Naive thymus-derived CD4-positive, alpha-beta T cell (primary cell): ENCODE measurements at regions not wholly inside any gene's neighbourhood (a gene's known extent, or its start where the extent isn't known, plus 50 kb on each side); places are given as distances from the start of the nearest gene placed in this dataset.

ENCODE experiments used
- ATAC-seq: fragments of 150-1000 bp; cut with Tn5 transposase; 2 replicates; pipeline ENCODE4 v1.10.0; 2021; ENCODE audit warnings: mild to moderate bottlenecking, moderate library complexity
- CTCF ChIA-PET: fragments of 350-600 bp; sonication (Branson Sonifier 250); formaldehyde crosslinking; loops from one replicate; lab custom pipeline; 2021; ENCODE audit warnings: antibody characterized with exemption; lab: Charles Lee
- POLR2A ChIA-PET: fragments of 350-600 bp; sonication (Branson Sonifier 250); formaldehyde crosslinking; loops from one replicate; lab custom pipeline; 2021; ENCODE audit warnings: antibody characterized with exemption, inconsistent platforms; lab: Charles Lee
- DNase-seq, 9 donors: peaks; one replicate each; pipeline versions ENCODE4 v3.0.0 to v3.0.0-alpha.2; 2020 to 2022; ENCODE audit warnings: mixed read lengths in 1 of 9
- H3K27ac ChIP-seq: one replicate; pipeline ENCODE4 v1.7.0; 2013; ENCODE audit warnings: mild to moderate bottlenecking, low read depth, low read length, moderate library complexity
- H3K27me3 ChIP-seq, 2 donors: one replicate each; pipeline ENCODE4 v1.7.0; 2013; ENCODE audit warnings: low read length in 2 of 2, mild to moderate bottlenecking in 2 of 2, moderate library complexity in 2 of 2; ENCODE audit not compliant: control insufficient read depth in 2 of 2, insufficient read depth in 2 of 2
- H3K36me3 ChIP-seq, 3 experiments: 1 replicate in 2 of 3; 2 replicates in 1 of 3; pipeline ENCODE4 v1.7.0; 2013; ENCODE audit warnings: low read length in 3 of 3, mild to moderate bottlenecking in 3 of 3, moderate library complexity in 1 of 3; ENCODE audit not compliant: insufficient read depth in 3 of 3, control insufficient read depth in 2 of 3
- H3K4me1 ChIP-seq, 2 donors: one replicate each; pipeline ENCODE4 v1.7.0; 2013; ENCODE audit warnings: low read length in 2 of 2, mild to moderate bottlenecking in 2 of 2, moderate library complexity in 1 of 2; ENCODE audit not compliant: control insufficient read depth in 2 of 2, insufficient read depth in 2 of 2
- H3K4me3 ChIP-seq: 2 replicates; pipeline ENCODE4 v1.7.0; 2013; ENCODE audit warnings: mild to moderate bottlenecking, low read length
- H3K9me3 ChIP-seq, 3 experiments: 1 replicate in 2 of 3; 2 replicates in 1 of 3; pipeline ENCODE4 v1.7.0; 2013; ENCODE audit warnings: low read length in 3 of 3; ENCODE audit not compliant: control insufficient read depth in 2 of 3
- H3K27ac Mint-ChIP-seq, 9 donors: one replicate each; pipeline ENCODE4 v1.8.0; 2020 to 2022; ENCODE audit warnings: mixed read lengths in 9 of 9, mild to moderate bottlenecking in 8 of 9, moderate library complexity in 5 of 9, inconsistent platforms in 2 of 9
- H3K27me3 Mint-ChIP-seq, 5 donors: one replicate each; pipeline ENCODE4 v1.8.0; 2021 to 2022; ENCODE audit warnings: mixed read lengths in 5 of 5, mild to moderate bottlenecking in 1 of 5
- H3K36me3 Mint-ChIP-seq, 5 donors: one replicate each; pipeline ENCODE4 v1.8.0; 2020 to 2022; ENCODE audit warnings: mixed read lengths in 5 of 5, mild to moderate bottlenecking in 3 of 5, inconsistent platforms in 1 of 5
- H3K4me1 Mint-ChIP-seq, 7 donors: one replicate each; pipeline ENCODE4 v1.8.0; 2020 to 2022; ENCODE audit warnings: mixed read lengths in 7 of 7, mild to moderate bottlenecking in 3 of 7, inconsistent platforms in 1 of 7
- H3K4me3 Mint-ChIP-seq, 10 donors: one replicate each; pipeline ENCODE4 v1.8.0; 2020 to 2022; ENCODE audit warnings: mild to moderate bottlenecking in 10 of 10, mixed read lengths in 10 of 10, moderate library complexity in 6 of 10, inconsistent platforms in 2 of 10
- H3K9me3 Mint-ChIP-seq, 11 donors: one replicate each; pipeline ENCODE4 v1.8.0; 2020 to 2022; ENCODE audit warnings: mixed read lengths in 11 of 11, mild to moderate bottlenecking in 4 of 11, inconsistent platforms in 1 of 11, moderate library complexity in 1 of 11
- intact Hi-C, 2 donors: fragments of 100-400 bp; cut with micrococcal nuclease; formaldehyde crosslinking; loops; one replicate each; pipeline ENCODE4 v1.15.1; 2023

DNA sequence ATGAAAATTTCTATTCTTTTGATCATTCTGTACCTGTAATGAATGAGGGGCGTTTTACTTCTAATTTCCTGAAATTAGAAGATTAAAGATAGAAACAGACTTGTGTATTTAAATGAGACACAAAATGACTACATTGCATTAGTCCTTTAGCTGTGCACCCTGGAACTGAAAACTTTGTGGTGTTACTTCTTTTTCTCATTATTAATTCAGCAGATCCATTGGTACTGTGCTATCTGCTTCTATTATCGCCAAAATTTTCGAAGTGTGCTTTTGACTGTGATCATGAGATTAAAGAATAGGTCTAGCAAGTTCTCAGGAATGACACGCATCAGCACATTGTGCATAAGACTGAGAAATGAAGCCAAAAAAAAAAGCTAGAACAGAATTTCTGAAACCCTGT, 1938.9 kb upstream of the TENM3 start:
- peaks cover 0 to 13% (median 2%) of the 10 kb centered on the region in 11 donors for H3K9me3 Mint-ChIP-seq
- H3K4me1 Mint-ChIP-seq = no peaks in the 10 kb centered on the region
- H3K27me3 ChIP-seq = no peaks in the 10 kb centered on the region
- H3K27ac ChIP-seq = no peak overlapping the region
- H3K4me3 Mint-ChIP-seq = no peak overlapping the region
- intact Hi-C loops = no loop called here
- H3K4me1 ChIP-seq = no peaks in the 10 kb centered on the region
- no peaks in the 10 kb centered on the region for H3K36me3 ChIP-seq
- ChIA-PET CTCF (interaction anchor here (0.7 kb wide), 1 partner anchor 13 kb away, joined by 6 read pairs; no protein-coding TSS in a partner anchor), POLR2A (no interaction called here)
- H3K27ac Mint-ChIP-seq = no peak overlapping the region
- no peaks in the 10 kb centered on the region for H3K27me3 Mint-ChIP-seq
- peaks cover 0 to 4% (median 0%) of the 10 kb centered on the region in 5 donors for H3K36me3 Mint-ChIP-seq
- no peaks in the 10 kb centered on the region for H3K9me3 ChIP-seq
- no peak overlapping the region for H3K4me3 ChIP-seq
- no peak for ATAC-seq
- no peak for DNase-seq

GRCh38 chr4:180310616-180311015, 1932.6 kb upstream of the TENM3 start:
- H3K27ac ChIP-seq = no peak overlapping the region
- no peaks in the 10 kb centered on the region for H3K36me3 Mint-ChIP-seq
- no peaks in the 10 kb centered on the region for H3K36me3 ChIP-seq
- ChIA-PET POLR2A (no interaction called here), CTCF (no interaction called here)
- H3K4me3 Mint-ChIP-seq = no peak overlapping the region
- intact Hi-C loops = no loop called here
- DNase-seq = no peak
- no peaks in the 10 kb centered on the region for H3K27me3 Mint-ChIP-seq
- no peak for ATAC-seq
- H3K9me3 ChIP-seq = no peaks in the 10 kb centered on the region
- H3K27me3 ChIP-seq = no peaks in the 10 kb centered on the region
- H3K9me3 Mint-ChIP-seq = peaks cover 0 to 10% (median 4%) of the 10 kb centered on the region in 11 donors
- no peak overlapping the region for H3K4me3 ChIP-seq
- H3K4me1 Mint-ChIP-seq = peaks cover 0 to 5% (median 0%) of the 10 kb centered on the region in 7 donors
- H3K4me1 ChIP-seq = no peaks in the 10 kb centered on the region
- H3K27ac Mint-ChIP-seq = no peak overlapping the region

GRCh38 chr4:180314972-180315371, 1928.2 kb upstream of the TENM3 start:
- intact Hi-C loops = no loop called here
- DNase-seq = no peak
- H3K27me3 ChIP-seq = no peaks in the 10 kb centered on the region
- no peak overlapping the region for H3K27ac ChIP-seq
- no peak overlapping the region for H3K4me3 Mint-ChIP-seq
- no peaks in the 10 kb centered on the region for H3K4me1 ChIP-seq
- H3K9me3 ChIP-seq = no peaks in the 10 kb centered on the region
- no peak overlapping the region for H3K27ac Mint-ChIP-seq
- H3K36me3 ChIP-seq = no peaks in the 10 kb centered on the region
- CTCF ChIA-PET = interaction anchor here (1.0 kb wide), 1 partner anchor 30 kb away, joined by 3 read pairs; no protein-coding TSS in a partner anchor
- peaks cover 0 to 5% (median 0%) of the 10 kb centered on the region in 7 donors for H3K4me1 Mint-ChIP-seq
- POLR2A ChIA-PET = no interaction called here
- H3K27me3 Mint-ChIP-seq = no peaks in the 10 kb centered on the region
- ATAC-seq = no peak
- H3K36me3 Mint-ChIP-seq = no peaks in the 10 kb centered on the region
- no peak overlapping the region for H3K4me3 ChIP-seq
- H3K9me3 Mint-ChIP-seq = peaks cover 0 to 20% (median 2%) of the 10 kb centered on the region in 11 donors

GRCh38 chr4:180330521-180330920, 1912.7 kb upstream of the TENM3 start:
- ATAC-seq = no peak
- peaks cover 0 to 10% (median 0%) of the 10 kb centered on the region in 11 donors for H3K9me3 Mint-ChIP-seq
- CTCF ChIA-PET = no interaction called here
- H3K27me3 Mint-ChIP-seq = no peaks in the 10 kb centered on the region
- H3K4me3 Mint-ChIP-seq = no peak overlapping the region
- Histone ChIP-seq H3K27me3 (no peaks in the 10 kb centered on the region), H3K4me1 (no peaks in the 10 kb centered on the region), H3K9me3 (no peaks in the 10 kb centered on the region), H3K4me3 (no peak overlapping the region), H3K27ac (no peak overlapping the region), H3K36me3 (no peaks in the 10 kb centered on the region)
- POLR2A ChIA-PET = no interaction called here
- H3K27ac Mint-ChIP-seq = no peak overlapping the region
- H3K36me3 Mint-ChIP-seq = no peaks in the 10 kb centered on the region
- DNase-seq = no peak
- no peaks in the 10 kb centered on the region for H3K4me1 Mint-ChIP-seq
- intact Hi-C loops = no loop called here

GRCh38 chr4:180333162-180333561, 1910.0 kb upstream of the TENM3 start:
- Mint-ChIP-seq H3K36me3 (no peaks in the 10 kb centered on the region), H3K27ac (no peak overlapping the region), H3K27me3 (no peaks in the 10 kb centered on the region), H3K4me3 (no peak overlapping the region), H3K4me1 (no peaks in the 10 kb centered on the region), H3K9me3 (peaks cover 0 to 10% (median 1%) of the 10 kb centered on the region in 11 donors)
- Histone ChIP-seq H3K27ac (no peak overlapping the region), H3K36me3 (no peaks in the 10 kb centered on the region), H3K4me1 (no peaks in the 10 kb centered on the region), H3K9me3 (no peaks in the 10 kb centered on the region), H3K4me3 (no peak overlapping the region), H3K27me3 (no peaks in the 10 kb centered on the region)
- intact Hi-C loops = no loop called here
- POLR2A ChIA-PET = no interaction called here
- CTCF ChIA-PET = no interaction called here
- no peak for DNase-seq
- ATAC-seq = no peak

DNA sequence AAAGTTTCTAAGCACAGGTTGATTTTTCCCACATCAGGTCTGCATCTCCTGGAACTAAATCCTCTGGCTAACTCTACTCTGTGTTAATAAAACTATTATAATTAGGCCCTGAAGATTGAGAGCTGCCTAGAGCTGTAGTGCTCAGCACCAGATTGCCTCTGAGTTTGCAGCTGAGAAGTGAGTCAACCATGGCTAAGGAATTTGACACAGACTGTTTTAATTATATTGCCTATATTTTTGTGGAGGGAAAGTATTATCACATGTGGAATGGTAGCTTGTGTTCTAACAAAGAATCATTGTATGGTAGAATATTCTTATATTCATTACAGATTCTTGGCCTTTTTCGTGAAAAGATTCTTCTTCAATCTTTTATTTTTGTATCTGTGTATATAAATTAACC, 1907.6 kb upstream of the TENM3 start:
- no peak for ATAC-seq
- intact Hi-C loops = no loop called here

DNA sequence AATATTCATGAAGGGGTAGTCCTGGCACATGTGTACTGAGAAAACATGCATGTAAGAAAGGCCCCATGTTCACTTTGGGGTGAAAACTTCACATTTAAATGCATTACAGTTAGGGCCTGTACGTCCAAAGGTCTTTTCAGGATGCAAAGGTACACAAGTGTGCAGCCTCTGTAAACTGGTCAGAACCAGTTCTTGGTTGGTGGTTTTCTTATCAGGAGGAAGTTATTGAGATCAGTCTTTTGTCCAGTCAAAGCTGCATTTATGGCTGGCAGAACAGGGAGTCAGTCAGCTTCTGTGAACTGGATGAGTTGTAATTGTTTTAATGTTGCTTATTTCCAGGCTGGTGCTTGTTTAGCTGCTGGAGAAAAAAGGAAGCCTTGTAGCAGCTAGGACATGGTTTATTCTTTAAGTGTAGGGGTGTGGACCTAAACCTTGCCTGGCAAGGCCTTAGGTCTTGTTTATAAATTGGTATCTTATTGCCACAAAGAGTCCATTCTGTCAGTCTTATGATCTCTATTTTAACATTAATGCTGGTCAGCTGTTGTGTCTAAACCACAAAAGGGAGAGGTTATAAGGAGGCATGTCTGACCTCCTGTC, 1906.6 kb upstream of the TENM3 start:
- Mint-ChIP-seq H3K27ac (no peak overlapping the region), H3K9me3 (peaks cover 0 to 9% (median 1%) of the 10 kb centered on the region in 11 donors), H3K4me3 (no peak overlapping the region), H3K4me1 (no peaks in the 10 kb centered on the region), H3K27me3 (no peaks in the 10 kb centered on the region), H3K36me3 (no peaks in the 10 kb centered on the region)
- ATAC-seq = no peak
- Histone ChIP-seq H3K4me3 (no peak overlapping the region), H3K36me3 (no peaks in the 10 kb centered on the region), H3K27me3 (no peaks in the 10 kb centered on the region), H3K9me3 (no peaks in the 10 kb centered on the region), H3K4me1 (no peaks in the 10 kb centered on the region), H3K27ac (no peak overlapping the region)
- POLR2A ChIA-PET = interaction anchor here (0.6 kb wide), 1 partner anchor 18 kb away, joined by 3 read pairs; no protein-coding TSS in a partner anchor
- DNase-seq = no peak
- CTCF ChIA-PET = no interaction called here
- intact Hi-C loops = no loop called here

More for the DNA sequence above, 1907.6 kb upstream of the TENM3 start:
- Histone ChIP-seq H3K4me1 (no peaks in the 10 kb centered on the region), H3K27ac (no peak overlapping the region), H3K9me3 (no peaks in the 10 kb centered on the region), H3K4me3 (no peak overlapping the region), H3K36me3 (no peaks in the 10 kb centered on the region), H3K27me3 (no peaks in the 10 kb centered on the region)
- CTCF ChIA-PET = no interaction called here
- Mint-ChIP-seq H3K9me3 (peaks cover 0 to 10% (median under 1%) of the 10 kb centered on the region in 11 donors), H3K4me3 (no peak overlapping the region), H3K27ac (no peak overlapping the region), H3K4me1 (no peaks in the 10 kb centered on the region), H3K27me3 (no peaks in the 10 kb centered on the region), H3K36me3 (no peaks in the 10 kb centered on the region)
- no peak for DNase-seq
- POLR2A ChIA-PET = no interaction called here
